HG02678 (cell line): ENCODE measurements at regions not wholly inside any gene's neighbourhood (a gene's known extent, or its start where the extent isn't known, plus 50 kb on each side); places are given as distances from the start of the nearest gene placed in this dataset.

Experiments
- ATAC-seq: cut with Tn5 transposase; IDR thresholded peaks from one replicate; pipeline ENCODE4 v1.9.1; 2021; ENCODE audit warnings: mild to moderate bottlenecking, moderate library complexity; ENCODE audit not compliant: unreplicated experiment

DNA sequence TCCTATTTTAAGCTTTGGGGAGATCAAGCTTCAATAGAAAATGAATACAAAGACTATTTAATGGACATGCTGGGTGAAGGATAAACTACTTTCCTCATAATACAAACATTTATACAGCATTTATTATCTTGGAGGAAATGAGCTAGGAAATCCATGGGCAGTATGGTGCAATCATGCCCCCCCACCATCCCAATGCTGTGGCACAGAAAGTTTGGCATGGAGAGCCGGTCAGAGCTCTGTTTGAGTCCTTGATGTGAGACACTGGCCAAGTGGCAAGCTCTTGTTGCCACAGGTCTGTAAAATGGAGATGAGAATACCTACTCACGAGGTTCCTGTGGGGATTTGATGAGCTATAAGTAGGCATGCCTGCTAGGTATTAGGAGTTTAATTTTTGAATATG, 120.6 kb downstream of the MAB21L3 start:
- ATAC-seq, result no peak

DNA sequence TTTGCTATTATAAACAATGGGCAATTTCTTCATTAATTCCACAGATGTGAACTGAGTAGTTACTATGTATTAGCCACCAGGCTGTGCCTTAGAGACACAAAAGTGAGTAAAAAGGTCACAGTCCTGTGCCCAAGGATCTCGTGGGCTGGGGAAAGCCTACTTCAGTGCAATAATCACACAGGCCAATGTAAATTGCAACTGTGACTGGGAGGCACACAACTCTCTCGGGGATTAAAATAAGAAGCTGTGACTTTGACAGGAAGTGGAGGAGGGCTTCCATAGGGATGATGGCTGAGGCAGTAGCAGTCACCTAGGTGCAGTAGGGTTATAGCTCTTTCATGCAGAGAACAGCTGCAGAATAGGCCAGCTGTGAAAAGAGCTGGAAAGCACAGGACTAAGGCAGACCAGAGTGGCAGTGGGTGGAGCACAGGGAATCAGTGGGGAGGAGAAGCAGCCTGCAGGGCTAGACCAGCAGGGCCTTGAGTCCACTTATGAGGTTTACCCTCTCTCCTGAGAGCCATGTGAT, 121.9 kb downstream of the MAB21L3 start:
- ATAC-seq, result no peak

DNA sequence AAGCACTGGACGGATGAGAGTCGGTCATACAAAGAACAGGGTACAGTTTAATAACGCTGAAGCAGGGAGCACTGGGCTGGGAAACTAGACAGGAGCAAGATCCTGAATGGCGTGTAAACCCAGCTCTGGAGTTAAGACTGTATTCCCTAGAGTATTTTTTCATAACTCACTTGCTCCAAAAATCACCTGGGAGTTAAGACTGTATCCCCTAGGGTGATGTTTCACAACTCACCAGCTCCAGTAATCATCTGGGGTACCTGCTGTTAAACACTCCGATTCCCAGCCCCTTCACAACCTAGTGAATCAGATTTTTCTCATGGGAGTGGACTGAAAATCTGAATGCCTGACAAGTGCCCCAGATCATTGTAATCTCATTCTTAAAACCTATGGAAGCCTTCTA, 123.2 kb downstream of the MAB21L3 start:
- no peak for ATAC-seq

DNA sequence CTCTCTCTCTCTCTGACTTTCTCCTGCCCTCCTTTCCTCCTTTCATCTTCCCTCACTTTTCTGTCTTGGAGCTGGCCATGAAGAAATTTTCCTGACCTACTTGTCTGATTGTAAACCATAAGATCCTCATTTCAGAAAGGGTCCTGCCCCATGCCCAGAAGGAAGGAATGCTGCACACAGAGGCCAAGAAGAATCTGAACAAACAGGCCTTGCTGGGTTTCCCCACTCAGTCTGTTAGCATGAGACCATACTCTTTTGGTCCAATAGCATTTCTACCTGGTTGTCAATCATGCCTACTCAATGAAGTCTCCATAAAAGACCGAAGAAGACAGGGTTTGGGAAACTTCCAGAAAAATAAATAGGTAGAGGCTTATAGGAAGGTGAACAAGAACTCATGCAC, 128.7 kb downstream of the MAB21L3 start:
- no peak for ATAC-seq

DNA sequence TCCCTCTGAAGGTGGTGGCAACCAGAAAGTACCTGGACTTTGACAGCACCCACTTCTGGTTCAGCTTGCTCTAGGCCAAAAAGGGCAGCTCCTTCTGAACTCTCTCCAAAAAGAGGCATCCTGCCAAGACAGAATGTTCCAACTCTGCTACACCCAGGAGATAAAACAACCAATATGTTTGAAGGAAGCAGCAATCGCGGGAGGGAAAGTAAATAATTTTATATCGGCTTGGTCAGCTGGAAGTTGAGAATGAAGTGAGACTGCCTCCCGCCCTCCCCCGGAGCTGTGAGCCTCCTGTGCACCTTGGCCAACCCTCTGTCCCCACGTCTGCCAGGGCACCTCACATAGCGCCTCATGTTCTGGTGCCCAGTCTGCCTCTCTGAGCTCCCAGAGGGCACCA, 130.3 kb upstream of the ATP1A1 start:
- ATAC-seq, result no peak

DNA sequence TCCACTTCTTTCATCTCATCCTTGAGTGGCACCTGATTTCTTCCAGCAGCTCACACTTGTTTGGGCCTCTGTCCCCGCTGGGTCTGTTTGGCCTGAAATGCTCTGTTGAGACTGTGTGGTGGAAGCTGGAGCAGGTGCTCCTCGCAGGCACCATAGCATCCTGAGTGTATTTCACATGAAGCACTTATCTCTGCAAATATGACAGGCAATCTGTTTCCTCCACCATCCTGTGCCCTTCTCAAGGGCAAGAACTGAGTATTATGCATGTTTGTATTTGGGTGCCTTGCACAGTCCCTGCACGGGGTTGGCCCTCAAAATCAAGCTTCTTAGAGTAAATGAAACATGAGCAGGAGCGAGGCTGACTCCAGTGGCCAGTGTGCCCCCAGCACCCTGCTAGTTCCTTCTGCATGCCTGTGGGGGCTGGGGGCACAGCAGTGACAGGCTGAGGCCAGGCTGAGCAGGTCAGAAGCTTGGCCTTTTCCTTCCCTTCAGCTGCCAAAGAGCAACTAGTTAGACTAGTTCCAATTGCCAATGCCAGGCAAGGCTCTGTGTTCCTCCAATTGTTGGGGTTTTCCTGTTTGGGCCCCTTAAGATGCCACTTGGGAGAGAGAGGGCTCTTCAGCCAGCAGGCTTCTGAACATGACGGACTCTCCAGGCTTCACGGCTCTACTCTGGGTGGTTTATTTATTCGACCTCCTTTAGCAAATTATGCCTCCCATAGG, 129.6 kb upstream of the ATP1A1 start:
- ATAC-seq, result no peak

DNA sequence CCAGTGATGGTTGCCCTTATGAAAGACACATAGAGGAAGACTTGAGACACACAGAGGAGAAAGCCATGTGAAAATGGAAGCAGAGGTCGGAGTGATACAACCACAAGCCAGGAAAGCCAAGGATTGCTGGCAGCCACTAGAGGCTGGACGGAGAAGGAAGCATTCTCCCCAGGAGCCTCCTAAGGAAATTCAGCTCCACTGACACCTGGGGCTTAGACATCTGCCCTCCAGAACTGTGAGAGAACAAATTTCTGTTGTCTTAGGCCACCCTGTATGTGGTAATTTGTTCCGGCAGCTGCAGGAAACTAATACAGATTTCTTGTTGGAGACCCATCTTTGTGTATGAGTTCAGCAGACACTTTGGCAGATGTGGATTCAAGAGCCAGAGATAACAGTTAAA, 126.9 kb upstream of the ATP1A1 start:
- ATAC-seq, result no peak

DNA sequence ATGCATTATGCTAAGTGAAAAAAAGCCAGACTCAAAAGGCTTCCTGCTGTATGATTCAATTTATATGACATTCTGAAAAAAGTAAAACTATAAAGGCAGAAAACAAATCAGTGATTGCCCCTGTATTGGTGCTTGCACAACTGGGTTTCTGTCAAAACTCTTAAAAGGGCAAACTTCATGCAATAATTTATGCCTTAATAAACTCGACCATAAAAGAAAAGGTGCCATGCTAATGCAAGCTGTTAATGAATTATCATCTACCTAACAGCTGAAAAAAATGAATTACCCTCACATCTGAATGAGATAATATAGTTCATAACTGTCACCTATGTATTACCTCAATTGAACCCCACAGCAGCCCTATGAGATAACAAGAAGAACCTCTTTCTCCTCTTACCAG, 120.8 kb upstream of the ATP1A1 start:
- ATAC-seq, result no peak

DNA sequence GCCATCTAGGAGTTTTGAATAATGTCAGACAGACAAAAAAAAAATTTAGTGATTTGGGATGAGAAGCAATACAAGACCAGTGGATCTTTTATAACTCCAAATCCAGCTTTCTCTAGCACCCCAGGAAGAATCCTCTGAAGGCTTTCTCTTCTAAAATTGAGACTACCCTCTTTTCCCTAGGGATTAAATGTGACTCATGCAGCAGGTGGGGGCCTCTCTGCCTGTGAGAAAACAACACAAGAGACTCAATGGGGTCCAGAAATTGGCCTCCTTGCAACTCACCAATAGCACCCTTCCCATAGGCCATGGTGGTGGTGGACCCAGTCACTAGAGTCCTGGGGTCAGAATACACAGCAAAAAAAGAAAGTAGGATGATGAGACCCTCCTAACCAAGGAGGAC, 120.3 kb upstream of the ATP1A1 start:
- ATAC-seq, result no peak

DNA sequence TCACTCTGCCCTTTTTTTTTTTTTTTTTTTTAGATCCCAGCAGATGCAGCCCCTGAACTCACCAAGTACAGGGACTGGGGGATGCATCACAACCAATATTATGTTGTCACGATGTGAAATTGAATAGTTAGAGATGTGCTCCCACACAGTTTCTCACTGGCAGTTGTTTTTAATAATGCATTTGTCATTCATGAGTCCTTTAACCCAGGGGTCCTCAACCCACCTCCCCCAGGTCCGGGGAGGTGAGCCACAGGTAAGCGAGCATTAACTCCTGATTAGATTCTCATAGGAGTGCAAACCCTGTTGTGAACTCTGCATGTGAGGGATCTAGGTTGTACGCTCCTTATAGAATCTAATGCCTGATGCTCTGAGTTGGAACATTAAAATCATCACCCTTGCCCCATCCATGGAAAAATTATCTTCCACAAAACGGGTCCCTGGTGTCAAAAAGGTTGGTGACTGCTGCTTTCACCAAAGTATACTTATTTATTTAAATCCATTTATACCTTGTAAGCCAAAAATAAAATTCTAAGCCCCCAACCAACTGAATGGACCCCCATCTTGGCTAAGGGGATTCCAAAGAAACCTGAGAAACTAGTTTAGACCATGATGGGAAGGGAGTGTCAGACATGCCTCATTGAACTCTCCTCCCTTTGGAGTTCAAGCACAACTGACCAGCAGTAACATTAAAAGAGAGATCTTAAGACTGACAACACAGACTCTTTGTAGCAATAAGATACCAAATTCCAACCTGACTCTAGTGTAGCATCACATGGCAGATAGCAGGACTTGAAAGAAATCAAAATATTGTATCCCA, 119.3 kb upstream of the ATP1A1 start:
- ATAC-seq, result no peak

DNA sequence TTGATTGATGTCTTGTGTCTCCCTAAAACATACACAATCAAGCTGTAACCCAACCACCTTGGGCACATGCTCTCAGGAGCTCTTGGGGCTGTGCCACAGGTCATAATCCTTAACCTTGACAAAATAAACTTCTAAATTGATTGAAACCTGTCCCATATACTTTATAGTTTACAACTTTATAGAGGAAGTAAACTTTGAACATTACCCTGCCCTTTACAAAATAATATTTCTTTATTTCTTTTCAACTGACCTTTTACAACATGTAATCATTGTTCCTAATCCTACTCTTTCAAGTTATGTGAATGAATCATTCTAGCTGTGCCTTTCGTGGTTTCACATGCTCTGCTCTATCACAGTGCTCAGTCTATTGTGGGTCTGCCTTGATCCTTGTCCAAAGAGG, 118.3 kb upstream of the ATP1A1 start:
- no peak for ATAC-seq

DNA sequence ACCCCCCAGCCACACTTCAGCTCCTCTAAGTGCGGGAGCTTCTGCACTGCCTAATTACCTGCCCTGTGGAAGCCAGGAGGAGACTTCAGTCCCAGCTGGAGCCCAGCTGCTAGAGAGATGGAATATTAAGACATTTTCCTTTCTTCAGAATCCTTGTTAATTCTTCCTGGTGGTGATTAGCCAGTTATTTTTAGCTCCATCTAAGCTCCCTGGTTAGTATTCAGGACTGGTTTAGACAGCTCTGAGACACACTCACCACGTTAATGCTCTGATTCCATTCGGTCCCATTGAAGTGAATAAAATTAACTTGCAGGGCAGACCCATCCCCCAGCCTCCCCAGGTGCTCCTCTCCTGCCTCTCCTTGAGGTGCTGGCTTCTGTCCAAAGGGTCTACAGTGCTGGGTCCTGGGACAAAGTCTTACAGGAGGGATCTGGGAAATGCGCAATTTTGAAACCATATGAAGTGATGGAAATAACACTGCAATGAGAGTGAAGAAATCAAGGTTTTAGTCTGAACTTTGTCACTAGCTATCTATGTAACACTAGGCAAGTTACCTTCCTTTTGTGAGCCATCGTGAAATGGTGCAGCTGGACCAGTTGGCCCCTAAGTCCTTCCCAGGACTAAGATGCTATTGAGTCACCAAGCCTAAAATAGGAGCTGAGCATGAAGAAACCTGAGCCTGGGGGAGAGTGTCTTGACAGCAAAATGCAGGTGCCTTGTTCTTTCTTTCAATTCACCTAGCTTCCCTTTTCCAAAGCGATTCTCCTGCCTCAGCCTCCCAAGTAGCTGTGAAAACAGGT, 117.4 kb upstream of the ATP1A1 start:
- no peak for ATAC-seq

DNA sequence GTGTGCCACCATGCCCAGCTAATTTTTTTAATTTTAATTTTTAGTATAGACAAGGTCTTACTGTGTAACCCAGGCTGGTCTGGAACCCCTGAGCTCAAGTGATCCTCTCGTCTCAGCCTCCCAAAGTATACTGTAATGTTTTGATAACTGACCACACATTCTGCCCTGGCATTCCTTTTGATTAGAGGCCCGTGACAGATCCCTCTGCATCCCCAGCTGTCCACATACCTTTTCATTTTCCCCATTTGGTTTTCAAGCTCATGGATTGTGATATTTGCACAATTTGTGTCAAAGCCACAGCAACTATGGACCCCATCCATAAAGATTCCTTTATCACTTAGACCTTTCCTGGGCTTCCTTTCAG, 116.8 kb upstream of the ATP1A1 start:
- no peak for ATAC-seq

DNA sequence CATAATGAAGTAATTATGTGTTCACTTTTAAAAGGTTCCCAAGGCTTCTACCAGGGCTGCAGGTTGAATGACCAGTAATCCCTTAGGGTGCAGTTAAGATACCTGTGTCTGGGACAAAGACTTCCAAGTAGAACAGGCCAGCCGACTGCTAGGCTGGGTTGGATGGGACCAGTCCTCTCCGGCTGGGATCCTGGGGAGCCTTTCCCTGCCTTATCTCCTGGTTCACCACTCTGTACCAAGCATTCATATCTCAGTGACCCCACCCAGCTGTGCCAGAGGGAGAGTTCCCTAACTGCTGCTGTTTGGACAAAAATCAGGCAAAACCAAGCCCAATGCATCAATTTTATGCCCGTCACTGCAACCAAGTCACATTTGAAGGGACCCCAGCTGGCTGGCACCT, 116.2 kb upstream of the ATP1A1 start:
- ATAC-seq, result no peak

DNA sequence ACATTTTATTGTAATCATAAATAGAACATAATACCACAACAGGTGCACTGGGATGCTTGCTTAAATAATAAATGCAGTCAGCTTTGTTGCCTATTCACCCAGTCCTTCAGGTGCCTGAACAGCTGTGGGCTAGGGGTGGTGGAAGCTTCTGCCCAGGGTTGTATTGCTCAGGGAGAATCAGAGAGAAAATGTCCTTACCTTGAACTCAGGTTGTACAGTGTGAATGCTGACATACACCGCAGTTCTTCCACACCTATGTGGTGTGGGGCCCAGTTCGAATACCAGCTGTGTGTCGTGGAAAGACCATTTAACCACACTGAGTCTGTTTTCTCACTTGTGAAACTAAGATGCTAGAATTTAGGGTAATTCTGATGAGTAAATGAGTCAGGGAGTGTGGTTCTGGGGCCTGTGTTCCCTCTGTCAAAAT, 115.7 kb upstream of the ATP1A1 start:
- ATAC-seq, result peak; percentile 82

DNA sequence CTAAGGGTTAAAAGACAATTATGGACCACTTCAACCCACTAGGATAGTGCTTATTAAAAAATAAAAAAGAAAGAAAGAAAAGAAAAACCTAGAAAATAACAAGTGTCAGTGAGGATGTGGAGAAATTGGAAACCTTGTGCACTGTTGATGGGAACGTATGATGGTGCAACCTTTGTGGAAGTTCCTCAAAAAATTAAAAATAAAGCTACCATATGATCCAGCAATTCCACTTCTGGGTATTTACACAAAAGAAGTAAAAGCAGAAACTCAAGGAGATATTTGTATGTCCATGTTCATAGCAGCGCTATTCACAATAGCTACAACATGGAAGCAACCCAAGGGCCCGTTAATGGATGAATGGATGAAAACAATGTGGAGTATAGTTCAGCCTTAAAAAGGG, 115.2 kb upstream of the ATP1A1 start:
- ATAC-seq, result no peak

DNA sequence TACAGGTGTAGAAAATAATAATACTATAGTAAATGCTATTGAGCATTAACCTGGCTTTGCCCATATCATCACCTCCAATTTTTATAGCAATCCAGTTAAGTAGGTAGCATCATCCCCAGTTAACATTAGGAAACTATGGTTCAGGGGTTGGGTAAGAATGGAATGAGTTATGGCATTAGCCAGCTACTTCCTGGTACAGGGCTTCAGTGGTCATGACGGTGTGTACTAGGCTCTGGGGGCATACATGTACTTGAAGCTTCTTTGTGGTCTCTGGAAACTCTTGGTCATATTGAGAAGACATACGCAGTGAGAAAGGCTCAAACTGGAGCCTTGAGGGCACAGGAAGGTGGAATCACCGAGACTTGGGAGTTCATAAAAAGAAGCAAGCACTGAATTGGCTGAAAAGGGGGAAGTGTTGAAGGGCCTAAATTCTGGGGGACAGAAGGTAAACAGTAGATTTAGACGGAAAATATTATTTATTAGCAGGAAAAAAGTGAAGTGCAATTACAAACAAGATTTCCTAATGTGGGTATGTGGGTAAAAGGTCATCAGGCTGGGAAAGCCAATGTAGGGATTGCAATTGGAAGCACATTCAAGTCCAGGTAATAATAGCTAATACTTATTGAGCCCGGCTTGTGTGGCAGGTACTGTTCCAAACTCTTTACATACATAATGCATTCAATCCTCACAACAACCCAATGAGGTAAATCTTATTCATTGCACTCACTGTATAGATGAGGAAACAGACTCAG, 114.2 kb upstream of the ATP1A1 start:
- ATAC-seq, result no peak

DNA sequence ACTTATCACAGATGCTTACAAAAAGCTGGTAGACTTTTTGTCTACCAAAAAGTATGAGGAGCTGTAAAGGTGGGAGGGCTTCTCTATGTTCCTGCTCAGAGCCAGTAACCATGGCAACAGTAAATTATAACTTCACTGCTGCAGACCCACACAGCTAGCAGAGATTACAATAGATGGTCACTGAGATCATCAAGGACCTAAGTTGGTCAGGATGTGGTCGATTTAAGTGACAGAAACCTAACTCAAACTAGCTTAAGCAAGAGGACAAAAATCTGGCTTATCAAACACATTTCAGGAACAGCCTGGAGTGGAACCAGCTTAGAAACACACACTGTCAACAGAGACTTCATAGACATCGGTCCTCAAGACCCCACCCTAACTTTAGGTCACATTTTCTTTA, 113.4 kb upstream of the ATP1A1 start:
- ATAC-seq, result no peak

DNA sequence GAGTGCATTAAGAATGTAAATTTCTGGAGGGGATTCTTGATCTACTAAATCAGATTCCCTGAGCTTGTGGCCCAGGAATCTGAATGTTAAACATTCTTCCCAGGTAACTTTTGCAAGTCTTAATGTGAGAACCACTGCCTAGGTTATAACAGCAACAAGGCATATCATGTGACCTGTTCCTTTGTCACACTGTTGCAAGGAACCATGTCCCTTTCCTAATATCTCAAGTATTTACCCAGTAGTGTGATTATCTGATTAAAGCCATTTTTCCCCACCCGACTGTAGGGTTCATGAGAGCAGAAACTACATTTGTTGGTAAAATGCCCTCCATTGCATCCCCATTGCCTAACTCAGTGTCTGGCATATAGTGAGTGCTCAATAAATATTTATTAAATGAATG, 112.9 kb upstream of the ATP1A1 start:
- no peak for ATAC-seq

DNA sequence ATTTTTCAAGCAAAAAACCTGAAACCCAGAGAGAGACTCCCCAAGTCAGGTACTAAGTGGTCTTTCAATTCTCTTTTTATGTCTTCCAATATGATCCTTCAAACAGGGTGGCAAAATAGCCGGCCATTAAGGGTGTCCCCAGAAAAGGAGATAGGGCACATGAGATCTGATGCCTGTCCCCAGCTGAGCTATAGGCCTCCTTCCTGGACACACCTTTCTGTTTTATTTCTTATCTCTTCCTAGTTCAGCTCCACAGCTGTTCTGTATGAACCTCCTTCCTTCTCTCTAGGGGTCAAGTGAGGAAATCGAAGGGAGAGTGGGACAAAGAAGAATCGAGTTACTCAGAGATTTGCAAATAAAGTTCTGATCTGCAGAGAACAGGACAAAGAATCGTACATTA, 112.4 kb upstream of the ATP1A1 start:
- ATAC-seq, result no peak

DNA sequence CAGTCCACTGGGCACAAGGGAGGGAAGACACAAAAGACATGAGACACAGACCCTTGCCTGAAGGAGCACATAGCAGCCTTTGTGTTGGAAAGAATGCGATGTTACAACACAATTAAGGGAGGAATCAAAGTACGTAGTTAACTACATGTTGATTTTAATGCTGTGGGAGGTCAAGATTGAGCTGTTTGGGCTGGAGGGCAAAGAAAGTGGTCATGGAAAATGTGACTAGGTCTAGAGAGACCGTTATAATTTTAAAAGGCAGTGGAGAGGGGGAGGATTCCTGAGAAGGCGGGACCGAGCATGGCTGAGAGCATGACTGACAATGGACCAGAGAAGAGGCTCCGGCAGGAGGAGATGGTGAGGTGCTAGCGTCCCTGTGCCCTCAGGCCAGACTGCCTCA, 111.8 kb upstream of the ATP1A1 start:
- ATAC-seq, result no peak
